ENCODE measurements at regions not wholly inside any gene's neighbourhood (a gene's known extent, or its start where the extent isn't known, plus 50 kb on each side); places are given as distances from the start of the nearest gene placed in this dataset.
A peak's percentile ranks its signal among the peaks of the same experiment; 100 is the strongest.

- TF ChIP-seq, protein P1, sequence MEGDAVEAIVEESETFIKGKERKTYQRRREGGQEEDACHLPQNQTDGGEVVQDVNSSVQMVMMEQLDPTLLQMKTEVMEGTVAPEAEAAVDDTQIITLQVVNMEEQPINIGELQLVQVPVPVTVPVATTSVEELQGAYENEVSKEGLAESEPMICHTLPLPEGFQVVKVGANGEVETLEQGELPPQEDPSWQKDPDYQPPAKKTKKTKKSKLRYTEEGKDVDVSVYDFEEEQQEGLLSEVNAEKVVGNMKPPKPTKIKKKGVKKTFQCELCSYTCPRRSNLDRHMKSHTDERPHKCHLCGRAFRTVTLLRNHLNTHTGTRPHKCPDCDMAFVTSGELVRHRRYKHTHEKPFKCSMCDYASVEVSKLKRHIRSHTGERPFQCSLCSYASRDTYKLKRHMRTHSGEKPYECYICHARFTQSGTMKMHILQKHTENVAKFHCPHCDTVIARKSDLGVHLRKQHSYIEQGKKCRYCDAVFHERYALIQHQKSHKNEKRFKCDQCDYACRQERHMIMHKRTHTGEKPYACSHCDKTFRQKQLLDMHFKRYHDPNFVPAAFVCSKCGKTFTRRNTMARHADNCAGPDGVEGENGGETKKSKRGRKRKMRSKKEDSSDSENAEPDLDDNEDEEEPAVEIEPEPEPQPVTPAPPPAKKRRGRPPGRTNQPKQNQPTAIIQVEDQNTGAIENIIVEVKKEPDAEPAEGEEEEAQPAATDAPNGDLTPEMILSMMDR (IDR thresholded peaks at IDR 0.05; ENCODE audit: insufficient read depth, low read length, poor library complexity, severe bottlenecking), result peak; percentile 82
- no peaks in the 10 kb centered on the region for H3K36me3 ChIP-seq (ENCODE audit: control insufficient read depth, insufficient read depth, low read length)
- DNase-seq (ENCODE audit: extremely low read depth, insufficient read length), result peak; percentile 12
- H3K4me3 ChIP-seq (replicated peaks; ENCODE audit: low read depth, low read length), result no peak overlapping the region
- no peaks in the 10 kb centered on the region for H3K27me3 ChIP-seq (replicated peaks; ENCODE audit: control insufficient read depth, insufficient read depth, low read length)
These were observed 185.9 kb downstream of the MTX2 start for GRCh38 chr2:176454893-176455815.

- Histone ChIP-seq H3K36me3 (ENCODE audit: control insufficient read depth, insufficient read depth, low read length) (no peaks in the 10 kb centered on the region), H3K4me3 (replicated peaks; ENCODE audit: low read depth, low read length) (no peak overlapping the region), H3K27me3 (replicated peaks; ENCODE audit: control insufficient read depth, insufficient read depth, low read length) (no peaks in the 10 kb centered on the region)
- TF ChIP-seq, protein P1 (IDR thresholded peaks at IDR 0.05; ENCODE audit: insufficient read depth, low read length, poor library complexity, severe bottlenecking), result no peak
- no peak for DNase-seq (ENCODE audit: extremely low read depth, insufficient read length)
These were observed 186.6 kb downstream of the MTX2 start for GRCh38 chr2:176455816-176456291.

DNA sequence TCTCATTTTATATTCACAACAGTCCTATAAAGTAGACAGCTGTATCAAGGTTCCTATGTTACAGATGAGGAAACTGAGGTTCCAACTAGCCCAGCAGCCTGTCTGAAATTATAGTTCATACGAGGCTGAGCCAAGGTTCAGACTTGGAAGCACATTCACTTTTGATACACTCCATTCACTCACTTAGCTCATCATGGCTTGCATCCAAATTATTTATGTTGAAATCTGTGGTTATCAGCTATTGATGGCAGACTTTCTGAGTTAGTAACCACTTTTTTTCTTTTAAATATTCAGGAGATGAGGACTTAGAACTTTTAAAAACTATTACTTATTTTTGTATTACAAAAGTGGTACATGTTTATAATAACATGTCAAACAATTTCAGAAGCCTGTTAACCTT lies 188.2 kb downstream of the MTX2 start:
- Histone ChIP-seq H3K27me3 (replicated peaks; ENCODE audit: control insufficient read depth, insufficient read depth, low read length) (no peaks in the 10 kb centered on the region), H3K36me3 (ENCODE audit: control insufficient read depth, insufficient read depth, low read length) (no peaks in the 10 kb centered on the region), H3K4me3 (replicated peaks; ENCODE audit: low read depth, low read length) (no peak overlapping the region)
- TF ChIP-seq, protein P1 (IDR thresholded peaks at IDR 0.05; ENCODE audit: insufficient read depth, low read length, poor library complexity, severe bottlenecking), result no peak
- no peak for DNase-seq (ENCODE audit: extremely low read depth, insufficient read length)

DNA sequence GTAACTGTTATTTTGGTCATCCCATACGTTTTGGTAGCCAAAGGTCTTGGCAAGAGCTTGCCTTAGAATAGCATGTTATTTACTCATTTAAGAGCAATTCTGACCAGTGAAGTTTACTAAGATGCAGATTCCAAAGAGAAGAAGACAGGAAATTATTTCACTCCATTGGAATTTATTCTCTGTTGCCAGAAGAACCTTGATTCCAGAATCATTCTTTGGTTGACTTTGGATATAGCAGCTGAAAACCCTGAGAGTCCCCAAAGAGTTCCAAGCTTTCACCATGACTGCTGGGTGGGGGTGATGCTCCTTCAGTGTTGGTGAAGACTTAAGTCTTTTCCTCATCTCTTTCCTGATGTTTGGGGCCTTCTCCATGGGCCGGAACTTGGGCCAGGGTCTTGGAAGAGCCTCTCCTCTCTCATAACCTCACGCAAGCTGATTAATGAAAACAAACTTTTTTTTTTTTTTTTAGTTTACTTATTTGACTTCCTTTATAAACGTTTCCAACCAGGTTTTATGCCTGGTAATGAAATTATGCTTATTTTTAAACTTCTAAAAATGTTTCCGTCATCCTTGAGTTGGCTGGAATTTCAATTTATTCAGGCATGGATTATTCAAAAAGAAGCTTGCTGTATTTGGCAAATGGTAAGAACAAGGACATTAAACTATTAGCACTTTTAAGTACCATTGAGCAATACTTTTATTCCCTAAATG lies 192.0 kb downstream of the MTX2 start:
- Histone ChIP-seq H3K36me3 (ENCODE audit: control insufficient read depth, insufficient read depth, low read length) (no peaks in the 10 kb centered on the region), H3K27me3 (replicated peaks; ENCODE audit: control insufficient read depth, insufficient read depth, low read length) (no peaks in the 10 kb centered on the region), H3K4me3 (replicated peaks; ENCODE audit: low read depth, low read length) (no peak overlapping the region)
- no peak for DNase-seq (ENCODE audit: extremely low read depth, insufficient read length)
- TF ChIP-seq, protein P1 (IDR thresholded peaks at IDR 0.05; ENCODE audit: insufficient read depth, low read length, poor library complexity, severe bottlenecking), result no peak

- H3K4me3 ChIP-seq (replicated peaks; ENCODE audit: low read depth, low read length), result no peak overlapping the region
- H3K36me3 ChIP-seq (ENCODE audit: control insufficient read depth, insufficient read depth, low read length), result no peaks in the 10 kb centered on the region
- peaks cover 1% of the 10 kb centered on the region; the same call in 1 of the 2 replicates for H3K27me3 ChIP-seq (replicated peaks; ENCODE audit: control insufficient read depth, insufficient read depth, low read length)
- TF ChIP-seq, protein P1 (IDR thresholded peaks at IDR 0.05; ENCODE audit: insufficient read depth, low read length, poor library complexity, severe bottlenecking), result no peak
- DNase-seq (ENCODE audit: extremely low read depth, insufficient read length), result no peak
These were observed 192.8 kb downstream of the MTX2 start for GRCh38 chr2:176461809-176462670.

Measured in GM06990 (cell line).